ENCODE measurements at regions not wholly inside any gene's neighbourhood (a gene's known extent, or its start where the extent isn't known, plus 50 kb on each side); places are given as distances from the start of the nearest gene placed in this dataset.

DNA sequence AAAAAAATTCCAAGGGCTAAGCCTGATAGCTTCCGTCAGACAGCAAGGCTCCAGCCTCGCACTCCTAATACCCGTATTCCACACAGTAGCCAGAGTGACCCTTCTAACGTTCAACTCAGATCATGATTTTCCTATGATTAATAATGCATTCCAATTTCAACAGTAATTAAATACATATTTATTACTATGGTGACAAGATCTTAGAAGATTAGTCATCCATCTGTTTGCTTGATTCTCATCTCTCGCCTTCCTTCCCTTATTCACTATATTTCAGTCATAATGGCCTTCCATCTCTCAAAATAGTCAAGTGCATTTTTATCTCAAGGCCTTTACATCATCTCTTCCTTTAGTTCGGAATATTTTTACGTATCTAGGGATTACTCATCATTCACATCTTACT lies 621.2 kb upstream of the SPRY2 start:
- no peak for DNase-seq (ENCODE audit: low read depth)
- TF ChIP-seq, protein P1, sequence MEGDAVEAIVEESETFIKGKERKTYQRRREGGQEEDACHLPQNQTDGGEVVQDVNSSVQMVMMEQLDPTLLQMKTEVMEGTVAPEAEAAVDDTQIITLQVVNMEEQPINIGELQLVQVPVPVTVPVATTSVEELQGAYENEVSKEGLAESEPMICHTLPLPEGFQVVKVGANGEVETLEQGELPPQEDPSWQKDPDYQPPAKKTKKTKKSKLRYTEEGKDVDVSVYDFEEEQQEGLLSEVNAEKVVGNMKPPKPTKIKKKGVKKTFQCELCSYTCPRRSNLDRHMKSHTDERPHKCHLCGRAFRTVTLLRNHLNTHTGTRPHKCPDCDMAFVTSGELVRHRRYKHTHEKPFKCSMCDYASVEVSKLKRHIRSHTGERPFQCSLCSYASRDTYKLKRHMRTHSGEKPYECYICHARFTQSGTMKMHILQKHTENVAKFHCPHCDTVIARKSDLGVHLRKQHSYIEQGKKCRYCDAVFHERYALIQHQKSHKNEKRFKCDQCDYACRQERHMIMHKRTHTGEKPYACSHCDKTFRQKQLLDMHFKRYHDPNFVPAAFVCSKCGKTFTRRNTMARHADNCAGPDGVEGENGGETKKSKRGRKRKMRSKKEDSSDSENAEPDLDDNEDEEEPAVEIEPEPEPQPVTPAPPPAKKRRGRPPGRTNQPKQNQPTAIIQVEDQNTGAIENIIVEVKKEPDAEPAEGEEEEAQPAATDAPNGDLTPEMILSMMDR (conservative IDR thresholded peaks at IDR 0.05; ENCODE audit: low read depth, low read length): no peak
- H3K4me3 ChIP-seq (ENCODE audit: low read length): no peak overlapping the region

DNA sequence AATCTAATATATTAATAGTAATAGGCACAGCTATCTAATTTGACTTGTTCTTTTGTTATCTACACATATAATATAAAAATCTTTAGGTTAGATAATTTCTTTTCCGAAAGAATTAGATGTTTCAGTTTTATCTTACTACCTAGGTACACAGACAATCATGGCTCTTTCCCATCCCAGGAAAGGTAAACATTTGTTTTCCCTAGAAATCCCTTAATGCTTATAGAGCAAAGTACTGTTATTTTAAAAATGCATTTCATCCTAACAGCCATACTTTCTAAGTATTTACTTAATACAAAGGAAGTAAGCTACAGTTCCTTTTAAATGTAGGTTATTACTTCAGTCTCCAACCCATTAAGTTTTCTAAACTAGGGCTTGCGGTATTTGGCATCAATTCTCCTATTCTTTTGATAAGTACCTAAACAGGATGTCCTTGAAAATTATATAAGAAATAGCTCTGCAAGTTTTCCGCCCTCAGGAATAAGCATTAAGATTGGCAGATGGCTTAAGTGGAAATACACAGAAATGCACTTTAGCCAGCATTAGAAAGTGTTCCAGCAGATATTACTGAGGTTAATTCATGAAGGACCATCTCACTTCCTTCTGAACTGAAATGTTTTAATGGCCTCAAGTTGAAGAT lies 616.2 kb upstream of the SPRY2 start:
- DNase-seq (ENCODE audit: low read depth): peak; percentile 34
- H3K4me3 ChIP-seq (ENCODE audit: low read length): no peak overlapping the region
- TF ChIP-seq, protein P1 (conservative IDR thresholded peaks at IDR 0.05; ENCODE audit: low read depth, low read length): no peak

DNA sequence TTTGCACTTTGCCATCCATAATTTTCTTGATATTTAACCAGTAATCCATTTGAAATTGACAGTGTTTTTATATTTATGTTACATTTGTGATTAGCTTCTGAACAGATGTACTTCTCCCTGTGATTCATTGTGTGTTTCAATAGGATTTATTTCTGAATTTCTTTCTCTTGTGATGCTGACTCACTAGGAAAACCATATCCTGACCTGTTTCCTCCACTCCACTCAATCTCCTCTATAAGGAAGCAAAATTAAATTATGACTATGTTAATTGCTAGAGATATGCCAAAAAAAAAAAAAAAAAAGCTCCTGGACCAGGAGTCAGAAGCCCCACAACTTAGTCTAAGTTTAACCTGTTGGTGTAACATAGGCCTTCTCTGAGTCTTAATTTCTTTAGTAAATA lies 614.6 kb upstream of the SPRY2 start:
- DNase-seq (ENCODE audit: low read depth): peak; percentile 33
- H3K4me3 ChIP-seq (ENCODE audit: low read length): no peak overlapping the region
- TF ChIP-seq, protein P1 (conservative IDR thresholded peaks at IDR 0.05; ENCODE audit: low read depth, low read length): no peak

DNA sequence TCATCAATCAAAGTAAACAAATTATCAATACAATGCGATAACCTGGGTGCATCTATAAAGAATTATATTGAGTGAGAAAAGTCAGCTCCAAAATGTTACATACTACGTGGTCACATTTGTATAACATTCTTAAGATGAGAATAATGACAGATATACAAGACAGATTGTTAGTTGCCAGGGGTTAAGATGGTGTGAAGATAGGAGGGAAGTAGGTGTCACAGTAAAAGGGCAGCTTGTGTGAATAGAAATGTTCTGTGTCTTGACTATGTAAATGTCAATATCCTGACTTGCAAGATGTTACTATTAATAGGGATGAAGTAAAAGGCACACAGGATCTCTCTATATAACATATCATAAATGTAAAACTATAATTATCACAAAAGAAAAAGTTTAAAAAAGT lies 611.2 kb upstream of the SPRY2 start:
- TF ChIP-seq, protein P1 (conservative IDR thresholded peaks at IDR 0.05; ENCODE audit: low read depth, low read length): no peak
- no peak overlapping the region for H3K4me3 ChIP-seq (ENCODE audit: low read length)

DNA sequence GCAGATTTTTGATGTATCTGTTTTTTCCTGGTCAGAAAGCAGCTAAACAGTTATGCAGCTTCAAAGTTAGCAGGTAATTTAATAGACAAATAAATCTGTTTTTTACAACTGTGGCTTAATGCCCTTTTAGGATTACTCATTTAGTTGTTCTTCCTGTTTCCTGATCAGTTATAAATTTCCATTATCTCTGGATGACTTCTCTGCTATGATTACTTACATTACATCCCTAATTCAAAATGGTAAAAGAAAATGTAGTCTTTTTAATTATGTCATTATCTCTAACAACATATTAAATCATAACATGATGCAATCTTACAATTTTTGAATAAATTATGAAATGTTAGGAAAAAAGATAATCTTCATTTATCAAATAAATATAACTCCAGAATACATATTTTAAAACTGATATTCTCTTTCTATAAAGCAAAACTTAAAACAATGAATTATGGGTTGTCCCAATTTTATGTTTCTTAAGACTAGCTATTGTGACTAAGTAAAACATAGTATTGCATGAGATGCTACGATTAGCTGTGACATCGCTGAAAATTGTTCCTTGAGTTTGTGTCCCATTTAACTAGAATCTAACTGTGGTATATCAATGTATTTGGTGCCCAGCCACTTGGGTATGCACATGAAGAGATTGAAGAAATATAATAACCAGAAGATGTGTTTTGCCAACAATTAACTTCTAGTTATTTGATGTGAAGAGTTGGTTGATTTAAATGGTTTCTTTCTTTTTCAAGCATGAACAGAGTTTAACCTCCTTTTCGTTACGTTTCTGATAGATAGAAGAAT lies 605.3 kb upstream of the SPRY2 start:
- no peak for DNase-seq (ENCODE audit: low read depth)
- TF ChIP-seq, protein P1 (conservative IDR thresholded peaks at IDR 0.05; ENCODE audit: low read depth, low read length): no peak
- no peak overlapping the region for H3K4me3 ChIP-seq (ENCODE audit: low read length)

More for the DNA sequence above, 611.2 kb upstream of the SPRY2 start:
- DNase-seq (ENCODE audit: low read depth): no peak

DNA sequence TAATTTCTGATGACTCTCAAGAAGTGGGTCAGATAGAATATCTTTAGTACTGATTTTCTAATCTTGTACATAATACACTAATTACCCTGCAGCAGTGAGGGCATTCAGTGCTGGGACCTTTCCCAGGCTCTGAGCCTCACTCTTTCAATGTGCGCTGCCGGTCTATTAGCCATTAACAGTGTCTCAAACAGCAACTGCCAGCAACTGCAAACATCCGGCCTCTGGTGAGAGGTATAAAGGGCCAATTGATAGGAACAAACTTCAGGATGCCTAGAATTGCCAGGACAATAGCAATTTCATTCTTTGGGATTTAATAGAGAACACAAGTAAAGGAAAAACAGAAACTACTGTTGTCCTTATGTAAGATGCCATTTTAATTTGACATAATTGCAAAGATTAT lies 604.4 kb upstream of the SPRY2 start:
- TF ChIP-seq, protein P1 (conservative IDR thresholded peaks at IDR 0.05; ENCODE audit: low read depth, low read length): no peak
- H3K4me3 ChIP-seq (ENCODE audit: low read length): no peak overlapping the region
- no peak for DNase-seq (ENCODE audit: low read depth)

DNA sequence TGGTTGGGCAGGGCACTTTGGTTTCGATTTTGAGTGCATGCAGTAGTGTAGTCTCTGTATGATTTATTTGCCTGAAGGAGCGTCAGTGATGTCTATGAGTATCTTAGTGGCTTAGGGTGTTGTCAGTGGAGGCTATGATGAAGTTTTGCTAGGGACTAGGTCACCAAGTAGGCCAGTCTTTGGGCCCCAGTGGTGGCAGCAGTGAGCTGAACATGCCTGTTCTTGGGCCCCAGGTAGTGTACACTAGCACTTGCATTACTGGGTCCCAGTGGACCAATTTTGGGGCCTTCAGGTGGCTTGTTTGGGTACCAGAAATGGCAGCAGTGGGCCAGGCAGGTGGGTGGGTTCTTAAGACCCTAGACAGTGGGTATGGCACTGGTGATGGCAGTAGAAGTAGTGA lies 598.7 kb upstream of the SPRY2 start:
- no peak for DNase-seq (ENCODE audit: low read depth)
- TF ChIP-seq, protein P1 (conservative IDR thresholded peaks at IDR 0.05; ENCODE audit: low read depth, low read length): no peak
- no peak overlapping the region for H3K4me3 ChIP-seq (ENCODE audit: low read length)
